NCI-H748 (cell line): ENCODE measurements at regions not wholly inside any gene's neighbourhood (a gene's known extent, or its start where the extent isn't known, plus 50 kb on each side); places are given as distances from the start of the nearest gene placed in this dataset.

Experiments used
- DNase-seq: peaks from one replicate; lab custom pipeline; 2025; ENCODE audit not compliant: unreplicated experiment; lab: John Stamatoyannopoulos, UW

- no peak for DNase-seq
Observed at GRCh38 chr4:130266814-130267213, 1170.9 kb downstream of the C4orf33 start.

GRCh38 chr4:130288576-130288975 is 1192.6 kb downstream of the C4orf33 start:
- no peak for DNase-seq

GRCh38 chr4:130293692-130294091 is 1197.7 kb downstream of the C4orf33 start:
- DNase-seq, result no peak

- no peak for DNase-seq
Observed at GRCh38 chr4:130296448-130296847, 1200.5 kb downstream of the C4orf33 start.

GRCh38 chr4:130306566-130306965 is 1210.6 kb downstream of the C4orf33 start:
- peak; percentile 0 for DNase-seq

GRCh38 chr4:130309221-130309620 is 1213.3 kb downstream of the C4orf33 start:
- no peak for DNase-seq

GRCh38 chr4:130322439-130322838 is 1226.5 kb downstream of the C4orf33 start:
- DNase-seq, result no peak

GRCh38 chr4:130329036-130329435 is 1233.1 kb downstream of the C4orf33 start:
- DNase-seq, result no peak

GRCh38 chr4:130333241-130333759 is 1237.3 kb downstream of the C4orf33 start:
- no peak for DNase-seq

GRCh38 chr4:130335417-130336194 is 1239.7 kb downstream of the C4orf33 start:
- no peak for DNase-seq

- DNase-seq, result peak; percentile 35
Observed at GRCh38 chr4:130336585-130337217, 1240.7 kb downstream of the C4orf33 start.

GRCh38 chr4:130338851-130339250 is 1242.9 kb downstream of the C4orf33 start:
- DNase-seq, result no peak

- no peak for DNase-seq
Observed at GRCh38 chr4:130349745-130350144, 1253.8 kb downstream of the C4orf33 start.

- DNase-seq, result no peak
Observed at GRCh38 chr4:130356873-130357272, 1260.9 kb downstream of the C4orf33 start.

GRCh38 chr4:130359542-130359941 is 1263.6 kb downstream of the C4orf33 start:
- DNase-seq, result no peak

- no peak for DNase-seq
Observed at GRCh38 chr4:130361616-130362015, 1265.7 kb downstream of the C4orf33 start.

GRCh38 chr4:130368668-130369067 is 1272.7 kb downstream of the C4orf33 start:
- peak; percentile 19 for DNase-seq

GRCh38 chr4:130393231-130393630 is 1297.3 kb downstream of the C4orf33 start:
- no peak for DNase-seq

- no peak for DNase-seq
Observed at GRCh38 chr4:130393642-130394041, 1297.7 kb downstream of the C4orf33 start.

- no peak for DNase-seq
Observed at GRCh38 chr4:130395871-130396270, 1299.9 kb downstream of the C4orf33 start.

- DNase-seq, result no peak
Observed at GRCh38 chr4:130403221-130403620, 1307.3 kb downstream of the C4orf33 start.

GRCh38 chr4:130416228-130416627 is 1320.3 kb downstream of the C4orf33 start:
- DNase-seq, result no peak
